ENCODE measurements at regions not wholly inside any gene's neighbourhood (a gene's known extent, or its start where the extent isn't known, plus 50 kb on each side); places are given as distances from the start of the nearest gene placed in this dataset.

GRCh38 chr9:90112788-90113187, 508.0 kb downstream of the GADD45G start:
- Histone ChIP-seq H3K18ac (ENCODE audit: low read length) (no peak overlapping the region), H2BK12ac (ENCODE audit: low read length) (no peak overlapping the region), H2BK5ac (ENCODE audit: low read length) (no peak overlapping the region), H3K4me1 (ENCODE audit: control insufficient read depth in 2 of 2, insufficient read depth in 1 of 2, low read depth in 1 of 2, low read length in 2 of 2) (no peaks in the 10 kb centered on the region), H3K14ac (ENCODE audit: low read length) (no peak overlapping the region), H3K27ac (replicated peaks; ENCODE audit: low read length) (no peak overlapping the region), H4K8ac (ENCODE audit: low read depth, low read length) (no peak overlapping the region), H2BK15ac (ENCODE audit: low read length) (no peak overlapping the region), H3K4me2 (ENCODE audit: insufficient read depth, low read length, poor library complexity, severe bottlenecking) (no peak overlapping the region), H2AFZ (ENCODE audit: low read length) (no peak overlapping the region), H2BK120ac (ENCODE audit: low read depth, low read length) (no peak overlapping the region), H3K4me3 (ENCODE audit: low read length in 2 of 2) (no peak overlapping the region), H3K9ac (ENCODE audit: low read depth, low read length, poor library complexity) (no peak overlapping the region), H3K9me3 (replicated peaks in 1 of 2; ENCODE audit: control insufficient read depth in 2 of 2, insufficient read depth in 1 of 2, low read depth in 1 of 2, low read length in 2 of 2) (no peaks in the 10 kb centered on the region), H4K91ac (ENCODE audit: low read depth, low read length, poor library complexity) (no peak overlapping the region), H3K27me3 (ENCODE audit: control insufficient read depth in 3 of 3, insufficient read depth in 3 of 3, low read depth in 1 of 3, low read length in 3 of 3) (peaks cover 0 to 3% (median 0%) of the 10 kb centered on the region in 3 experiments), H3K79me1 (ENCODE audit: low read depth, low read length) (no peaks in the 10 kb centered on the region), H3K4ac (ENCODE audit: low read length) (no peak overlapping the region), H3K23ac (ENCODE audit: low read depth, low read length, poor library complexity) (no peak overlapping the region), H3K36me3 (replicated peaks in 1 of 2; ENCODE audit: control insufficient read depth in 2 of 2, insufficient read depth in 2 of 2, low read length in 2 of 2) (no peaks in the 10 kb centered on the region), H2AK5ac (ENCODE audit: low read depth, low read length) (no peak overlapping the region)
- no CpG with 5 or more reads among the region's 4 CpGs for WGBS, 2 donors (ENCODE audit: extremely low coverage in 2 of 2, insufficient read length in 2 of 2, insufficient replicate concordance in 1 of 2)
- DNase-seq (ENCODE audit: low spot score): no peak

- no peak overlapping the region for H3K14ac ChIP-seq (ENCODE audit: low read length)
- H3K27me3 ChIP-seq (ENCODE audit: control insufficient read depth in 3 of 3, insufficient read depth in 3 of 3, low read depth in 1 of 3, low read length in 3 of 3): peaks cover 0 to 3% (median 0%) of the 10 kb centered on the region in 3 experiments
- no CpG with 5 or more reads among the region's 4 CpGs for WGBS, 2 donors (ENCODE audit: extremely low coverage in 2 of 2, insufficient read length in 2 of 2, insufficient replicate concordance in 1 of 2)
- no peak overlapping the region for H3K4ac ChIP-seq (ENCODE audit: low read length)
- no peak overlapping the region for H4K91ac ChIP-seq (ENCODE audit: low read depth, low read length, poor library complexity)
- H2BK120ac ChIP-seq (ENCODE audit: low read depth, low read length): no peak overlapping the region
- no peak overlapping the region for H3K27ac ChIP-seq (replicated peaks; ENCODE audit: low read length)
- no peak overlapping the region for H3K9ac ChIP-seq (ENCODE audit: low read depth, low read length, poor library complexity)
- H2AK5ac ChIP-seq (ENCODE audit: low read depth, low read length): no peak overlapping the region
- H3K9me3 ChIP-seq (replicated peaks in 1 of 2; ENCODE audit: control insufficient read depth in 2 of 2, insufficient read depth in 1 of 2, low read depth in 1 of 2, low read length in 2 of 2): no peaks in the 10 kb centered on the region
- H3K23ac ChIP-seq (ENCODE audit: low read depth, low read length, poor library complexity): no peak overlapping the region
- no peak overlapping the region for H2BK15ac ChIP-seq (ENCODE audit: low read length)
- no peaks in the 10 kb centered on the region for H3K36me3 ChIP-seq (replicated peaks in 1 of 2; ENCODE audit: control insufficient read depth in 2 of 2, insufficient read depth in 2 of 2, low read length in 2 of 2)
- no peaks in the 10 kb centered on the region for H3K79me1 ChIP-seq (ENCODE audit: low read depth, low read length)
- H2BK5ac ChIP-seq (ENCODE audit: low read length): no peak overlapping the region
- H3K18ac ChIP-seq (ENCODE audit: low read length): no peak overlapping the region
- DNase-seq (ENCODE audit: low spot score): no peak
- no peak overlapping the region for H2BK12ac ChIP-seq (ENCODE audit: low read length)
- H3K4me2 ChIP-seq (ENCODE audit: insufficient read depth, low read length, poor library complexity, severe bottlenecking): no peak overlapping the region
- no peak overlapping the region for H2AFZ ChIP-seq (ENCODE audit: low read length)
- H3K4me1 ChIP-seq (ENCODE audit: control insufficient read depth in 2 of 2, insufficient read depth in 1 of 2, low read depth in 1 of 2, low read length in 2 of 2): no peaks in the 10 kb centered on the region
- no peak overlapping the region for H4K8ac ChIP-seq (ENCODE audit: low read depth, low read length)
- no peak overlapping the region for H3K4me3 ChIP-seq (ENCODE audit: low read length in 2 of 2)
These were observed 510.0 kb downstream of the GADD45G start for GRCh38 chr9:90114641-90115425.

GRCh38 chr9:90121762-90122161, 517.0 kb downstream of the GADD45G start:
- H3K4ac ChIP-seq (ENCODE audit: low read length): no peak overlapping the region
- H3K14ac ChIP-seq (ENCODE audit: low read length): no peak overlapping the region
- no peak overlapping the region for H3K4me2 ChIP-seq (ENCODE audit: insufficient read depth, low read length, poor library complexity, severe bottlenecking)
- DNase-seq (ENCODE audit: low spot score): no peak
- H2BK12ac ChIP-seq (ENCODE audit: low read length): no peak overlapping the region
- no peak overlapping the region for H2BK5ac ChIP-seq (ENCODE audit: low read length)
- H2BK120ac ChIP-seq (ENCODE audit: low read depth, low read length): no peak overlapping the region
- H3K4me1 ChIP-seq (ENCODE audit: control insufficient read depth in 2 of 2, insufficient read depth in 1 of 2, low read depth in 1 of 2, low read length in 2 of 2): no peaks in the 10 kb centered on the region
- no peaks in the 10 kb centered on the region for H3K27me3 ChIP-seq (ENCODE audit: control insufficient read depth in 3 of 3, insufficient read depth in 3 of 3, low read depth in 1 of 3, low read length in 3 of 3)
- no peak overlapping the region for H3K4me3 ChIP-seq (ENCODE audit: low read length in 2 of 2)
- H3K18ac ChIP-seq (ENCODE audit: low read length): no peak overlapping the region
- H2BK15ac ChIP-seq (ENCODE audit: low read length): no peak overlapping the region
- H3K9ac ChIP-seq (ENCODE audit: low read depth, low read length, poor library complexity): no peak overlapping the region
- H3K27ac ChIP-seq (replicated peaks; ENCODE audit: low read length): no peak overlapping the region
- H2AK5ac ChIP-seq (ENCODE audit: low read depth, low read length): no peak overlapping the region
- H4K91ac ChIP-seq (ENCODE audit: low read depth, low read length, poor library complexity): no peak overlapping the region
- H4K8ac ChIP-seq (ENCODE audit: low read depth, low read length): no peak overlapping the region
- H3K23ac ChIP-seq (ENCODE audit: low read depth, low read length, poor library complexity): no peak overlapping the region
- no peaks in the 10 kb centered on the region for H3K79me1 ChIP-seq (ENCODE audit: low read depth, low read length)
- H3K9me3 ChIP-seq (replicated peaks in 1 of 2; ENCODE audit: control insufficient read depth in 2 of 2, insufficient read depth in 1 of 2, low read depth in 1 of 2, low read length in 2 of 2): no peaks in the 10 kb centered on the region
- WGBS, 2 donors (ENCODE audit: extremely low coverage in 2 of 2, insufficient read length in 2 of 2, insufficient replicate concordance in 1 of 2): no CpG with 5 or more reads among the region's 7 CpGs
- H2AFZ ChIP-seq (ENCODE audit: low read length): no peak overlapping the region
- H3K36me3 ChIP-seq (replicated peaks in 1 of 2; ENCODE audit: control insufficient read depth in 2 of 2, insufficient read depth in 2 of 2, low read length in 2 of 2): no peaks in the 10 kb centered on the region

- Histone ChIP-seq H3K27me3 (ENCODE audit: control insufficient read depth in 3 of 3, insufficient read depth in 3 of 3, low read depth in 1 of 3, low read length in 3 of 3) (no peaks in the 10 kb centered on the region), H3K4me1 (ENCODE audit: control insufficient read depth in 2 of 2, insufficient read depth in 1 of 2, low read depth in 1 of 2, low read length in 2 of 2) (no peaks in the 10 kb centered on the region), H2BK12ac (ENCODE audit: low read length) (no peak overlapping the region), H2AFZ (ENCODE audit: low read length) (no peak overlapping the region), H3K27ac (replicated peaks; ENCODE audit: low read length) (no peak overlapping the region), H3K4me3 (ENCODE audit: low read length in 2 of 2) (no peak overlapping the region), H3K4ac (ENCODE audit: low read length) (no peak overlapping the region), H3K23ac (ENCODE audit: low read depth, low read length, poor library complexity) (no peak overlapping the region), H3K4me2 (ENCODE audit: insufficient read depth, low read length, poor library complexity, severe bottlenecking) (no peak overlapping the region), H2AK5ac (ENCODE audit: low read depth, low read length) (no peak overlapping the region), H4K8ac (ENCODE audit: low read depth, low read length) (no peak overlapping the region), H3K36me3 (replicated peaks in 1 of 2; ENCODE audit: control insufficient read depth in 2 of 2, insufficient read depth in 2 of 2, low read length in 2 of 2) (no peaks in the 10 kb centered on the region), H2BK5ac (ENCODE audit: low read length) (no peak overlapping the region), H4K91ac (ENCODE audit: low read depth, low read length, poor library complexity) (no peak overlapping the region), H3K79me1 (ENCODE audit: low read depth, low read length) (no peaks in the 10 kb centered on the region), H3K9me3 (replicated peaks in 1 of 2; ENCODE audit: control insufficient read depth in 2 of 2, insufficient read depth in 1 of 2, low read depth in 1 of 2, low read length in 2 of 2) (no peaks in the 10 kb centered on the region), H2BK15ac (ENCODE audit: low read length) (no peak overlapping the region), H2BK120ac (ENCODE audit: low read depth, low read length) (no peak overlapping the region), H3K9ac (ENCODE audit: low read depth, low read length, poor library complexity) (no peak overlapping the region), H3K14ac (ENCODE audit: low read length) (no peak overlapping the region), H3K18ac (ENCODE audit: low read length) (no peak overlapping the region)
- 100% methylated on average over 1 of the region's 1 CpG; no CpG with 5 or more reads in 1 of the 2 donors for WGBS, 2 donors (ENCODE audit: extremely low coverage in 2 of 2, insufficient read length in 2 of 2, insufficient replicate concordance in 1 of 2)
- DNase-seq (ENCODE audit: low spot score): no peak
These were observed 517.7 kb downstream of the DIRAS2 start for GRCh38 chr9:90124961-90125360.

Measured in neuronal stem cell (in vitro differentiated cells).